ENCODE measurements at regions not wholly inside any gene's neighbourhood (a gene's known extent, or its start where the extent isn't known, plus 50 kb on each side); places are given as distances from the start of the nearest gene placed in this dataset.

GRCh38 chr1:199959033-199959774 is 68.3 kb upstream of the NR5A2 start:
- Histone ChIP-seq H2BK12ac (ENCODE audit: low read length) (no peak overlapping the region), H3K79me2 (ENCODE audit: control insufficient read depth, insufficient read depth, low read length, poor library complexity) (no peaks in the 10 kb centered on the region), H3K27ac (ENCODE audit: low read depth, low read length) (no peak overlapping the region), H3K4ac (ENCODE audit: low read depth, low read length) (no peak overlapping the region), H2BK5ac (ENCODE audit: low read depth, low read length, poor library complexity) (no peak overlapping the region), H2AFZ (ENCODE audit: insufficient read depth, low read length, poor library complexity) (no peak overlapping the region), H4K91ac (ENCODE audit: low read depth, low read length) (no peak overlapping the region), H3K36me3 (ENCODE audit: control insufficient read depth in 1 of 2, insufficient read depth in 2 of 2, low read length in 2 of 2) (no peaks in the 10 kb centered on the region), H4K8ac (ENCODE audit: low read depth, low read length) (no peak overlapping the region), H3K9ac (ENCODE audit: low read length) (no peak overlapping the region), H3K18ac (ENCODE audit: low read length) (no peak overlapping the region), H3K27me3 (ENCODE audit: insufficient read depth, low read length) (no peaks in the 10 kb centered on the region), H3K9me3 (ENCODE audit: insufficient read depth, low read depth, low read length) (no peaks in the 10 kb centered on the region), H2BK120ac (ENCODE audit: insufficient read depth, low read length, poor library complexity) (no peak overlapping the region), H3K4me2 (ENCODE audit: low read length) (no peak overlapping the region), H3K14ac (ENCODE audit: low read length) (no peak overlapping the region), H3K23ac (ENCODE audit: low read length) (no peak overlapping the region), H2AK5ac (ENCODE audit: low read length) (no peak overlapping the region), H4K12ac (ENCODE audit: low read depth, low read length) (no peak overlapping the region), H3K4me1 (ENCODE audit: control insufficient read depth in 1 of 2, insufficient read depth in 2 of 2, low read length in 2 of 2) (no peaks in the 10 kb centered on the region), H3K4me3 (ENCODE audit: low read depth, low read length) (no peak overlapping the region), H3K79me1 (ENCODE audit: low read length) (no peaks in the 10 kb centered on the region)
- WGBS (ENCODE audit: extremely low coverage, insufficient coverage, insufficient read length), result no CpG with 5 or more reads among the region's 29 CpGs
- peak in 1 of 2 donors; percentile 26 for DNase-seq

DNA sequence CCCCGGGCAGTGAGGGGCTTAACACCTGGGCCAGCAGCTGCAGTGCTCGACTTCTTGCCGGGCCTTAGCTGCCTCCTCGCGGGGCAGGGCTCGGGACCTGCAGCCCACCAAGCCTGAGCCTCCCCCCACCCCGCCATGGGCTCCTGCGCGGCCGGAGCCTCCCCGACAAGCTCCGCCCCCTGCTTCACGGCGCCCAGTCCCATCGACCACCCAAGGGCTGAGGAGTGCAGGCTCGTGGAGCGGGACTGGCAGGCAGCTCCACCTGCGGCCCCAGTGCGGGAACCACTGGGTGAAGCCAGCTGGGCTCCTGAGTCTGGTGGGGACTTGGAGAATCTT is 67.8 kb upstream of the NR5A2 start:
- Histone ChIP-seq H3K27ac (ENCODE audit: low read depth, low read length) (no peak overlapping the region), H3K79me2 (ENCODE audit: control insufficient read depth, insufficient read depth, low read length, poor library complexity) (no peaks in the 10 kb centered on the region), H3K14ac (ENCODE audit: low read length) (no peak overlapping the region), H3K23ac (ENCODE audit: low read length) (no peak overlapping the region), H4K12ac (ENCODE audit: low read depth, low read length) (no peak overlapping the region), H3K79me1 (ENCODE audit: low read length) (no peaks in the 10 kb centered on the region), H3K4me1 (ENCODE audit: control insufficient read depth in 1 of 2, insufficient read depth in 2 of 2, low read length in 2 of 2) (no peaks in the 10 kb centered on the region), H2BK12ac (ENCODE audit: low read length) (no peak overlapping the region), H3K9ac (ENCODE audit: low read length) (no peak overlapping the region), H2BK5ac (ENCODE audit: low read depth, low read length, poor library complexity) (no peak overlapping the region), H3K18ac (ENCODE audit: low read length) (no peak overlapping the region), H3K4me2 (ENCODE audit: low read length) (no peak overlapping the region), H2BK120ac (ENCODE audit: insufficient read depth, low read length, poor library complexity) (no peak overlapping the region), H2AFZ (ENCODE audit: insufficient read depth, low read length, poor library complexity) (no peak overlapping the region), H3K4ac (ENCODE audit: low read depth, low read length) (no peak overlapping the region), H3K36me3 (ENCODE audit: control insufficient read depth in 1 of 2, insufficient read depth in 2 of 2, low read length in 2 of 2) (no peaks in the 10 kb centered on the region), H4K91ac (ENCODE audit: low read depth, low read length) (no peak overlapping the region), H2AK5ac (ENCODE audit: low read length) (no peak overlapping the region), H4K8ac (ENCODE audit: low read depth, low read length) (no peak overlapping the region), H3K27me3 (ENCODE audit: insufficient read depth, low read length) (no peaks in the 10 kb centered on the region), H3K9me3 (ENCODE audit: insufficient read depth, low read depth, low read length) (no peaks in the 10 kb centered on the region), H3K4me3 (ENCODE audit: low read depth, low read length) (no peak overlapping the region)
- DNase-seq, result no peak
- no CpG with 5 or more reads among the region's 19 CpGs for WGBS (ENCODE audit: extremely low coverage, insufficient coverage, insufficient read length)

DNA sequence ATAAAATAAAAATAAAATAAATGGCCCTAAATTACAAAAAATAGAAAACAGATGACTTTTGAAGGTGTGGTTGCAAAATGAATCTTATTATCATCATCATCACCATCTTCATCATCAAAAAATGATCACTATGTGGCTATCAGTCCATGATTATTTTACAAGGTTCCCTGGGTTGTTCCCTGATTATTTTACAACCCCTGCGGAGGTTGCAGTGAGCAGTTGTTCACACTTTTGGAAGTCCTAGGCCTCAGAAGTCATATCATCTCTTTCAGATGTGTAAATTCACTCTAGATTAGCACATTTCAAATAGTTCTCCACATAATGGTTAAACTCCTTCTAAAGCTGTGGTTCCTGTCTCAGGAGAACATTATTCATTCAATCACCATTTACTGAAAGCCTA is 57.4 kb upstream of the NR5A2 start:
- H3K4me1 ChIP-seq (ENCODE audit: control insufficient read depth in 1 of 2, insufficient read depth in 2 of 2, low read length in 2 of 2), result no peaks in the 10 kb centered on the region

GRCh38 chr1:199976496-199977144 is 50.9 kb upstream of the NR5A2 start:
- H3K4me1 ChIP-seq (ENCODE audit: control insufficient read depth in 1 of 2, insufficient read depth in 2 of 2, low read length in 2 of 2), result no peaks in the 10 kb centered on the region
- no CpG with 5 or more reads among the region's 6 CpGs for WGBS (ENCODE audit: extremely low coverage, insufficient coverage, insufficient read length)

More for the DNA sequence above, 57.4 kb upstream of the NR5A2 start:
- Histone ChIP-seq H4K12ac (ENCODE audit: low read depth, low read length) (no peak overlapping the region), H4K91ac (ENCODE audit: low read depth, low read length) (no peak overlapping the region), H3K18ac (ENCODE audit: low read length) (no peak overlapping the region), H2BK120ac (ENCODE audit: insufficient read depth, low read length, poor library complexity) (no peak overlapping the region), H3K9ac (ENCODE audit: low read length) (no peak overlapping the region), H3K4ac (ENCODE audit: low read depth, low read length) (no peak overlapping the region), H3K79me2 (ENCODE audit: control insufficient read depth, insufficient read depth, low read length, poor library complexity) (no peaks in the 10 kb centered on the region), H3K14ac (ENCODE audit: low read length) (no peak overlapping the region), H3K23ac (ENCODE audit: low read length) (no peak overlapping the region), H4K8ac (ENCODE audit: low read depth, low read length) (no peak overlapping the region), H2BK5ac (ENCODE audit: low read depth, low read length, poor library complexity) (no peak overlapping the region), H3K4me3 (ENCODE audit: low read depth, low read length) (no peak overlapping the region), H3K27me3 (ENCODE audit: insufficient read depth, low read length) (no peaks in the 10 kb centered on the region), H2AK5ac (ENCODE audit: low read length) (no peak overlapping the region), H3K9me3 (ENCODE audit: insufficient read depth, low read depth, low read length) (no peaks in the 10 kb centered on the region), H3K79me1 (ENCODE audit: low read length) (no peaks in the 10 kb centered on the region), H3K36me3 (ENCODE audit: control insufficient read depth in 1 of 2, insufficient read depth in 2 of 2, low read length in 2 of 2) (no peaks in the 10 kb centered on the region), H2BK12ac (ENCODE audit: low read length) (no peak overlapping the region), H3K4me2 (ENCODE audit: low read length) (no peak overlapping the region), H2AFZ (ENCODE audit: insufficient read depth, low read length, poor library complexity) (no peak overlapping the region), H3K27ac (ENCODE audit: low read depth, low read length) (no peak overlapping the region)
- DNase-seq, result no peak
- no CpG with 5 or more reads among the region's 1 CpG for WGBS (ENCODE audit: extremely low coverage, insufficient coverage, insufficient read length)

More at GRCh38 chr1:199976496-199977144, 50.9 kb upstream of the NR5A2 start:
- Histone ChIP-seq H2AFZ (ENCODE audit: insufficient read depth, low read length, poor library complexity) (no peak overlapping the region), H3K14ac (ENCODE audit: low read length) (no peak overlapping the region), H3K9ac (ENCODE audit: low read length) (no peak overlapping the region), H2AK5ac (ENCODE audit: low read length) (no peak overlapping the region), H2BK120ac (ENCODE audit: insufficient read depth, low read length, poor library complexity) (no peak overlapping the region), H2BK12ac (ENCODE audit: low read length) (no peak overlapping the region), H3K79me1 (ENCODE audit: low read length) (no peaks in the 10 kb centered on the region), H3K36me3 (ENCODE audit: control insufficient read depth in 1 of 2, insufficient read depth in 2 of 2, low read length in 2 of 2) (no peaks in the 10 kb centered on the region), H3K27me3 (ENCODE audit: insufficient read depth, low read length) (no peaks in the 10 kb centered on the region), H3K4me2 (ENCODE audit: low read length) (no peak overlapping the region), H3K79me2 (ENCODE audit: control insufficient read depth, insufficient read depth, low read length, poor library complexity) (no peaks in the 10 kb centered on the region), H2BK5ac (ENCODE audit: low read depth, low read length, poor library complexity) (no peak overlapping the region), H3K23ac (ENCODE audit: low read length) (no peak overlapping the region), H3K9me3 (ENCODE audit: insufficient read depth, low read depth, low read length) (no peaks in the 10 kb centered on the region), H3K4ac (ENCODE audit: low read depth, low read length) (no peak overlapping the region), H4K8ac (ENCODE audit: low read depth, low read length) (no peak overlapping the region), H4K12ac (ENCODE audit: low read depth, low read length) (no peak overlapping the region), H3K4me3 (ENCODE audit: low read depth, low read length) (no peak overlapping the region), H3K18ac (ENCODE audit: low read length) (no peak overlapping the region), H3K27ac (ENCODE audit: low read depth, low read length) (no peak overlapping the region), H4K91ac (ENCODE audit: low read depth, low read length) (no peak overlapping the region)
- DNase-seq, result no peak

Data from trophoblast cell (in vitro differentiated cells and primary cell).